ENCODE measurements at regions not wholly inside any gene's neighbourhood (a gene's known extent, or its start where the extent isn't known, plus 50 kb on each side); places are given as distances from the start of the nearest gene placed in this dataset.

- intact Hi-C loops (cut with micrococcal nuclease): no loop called here
These were observed 304.0 kb downstream of the NR2F1-AS1 start for GRCh38 chr5:93277051-93277450.

DNA sequence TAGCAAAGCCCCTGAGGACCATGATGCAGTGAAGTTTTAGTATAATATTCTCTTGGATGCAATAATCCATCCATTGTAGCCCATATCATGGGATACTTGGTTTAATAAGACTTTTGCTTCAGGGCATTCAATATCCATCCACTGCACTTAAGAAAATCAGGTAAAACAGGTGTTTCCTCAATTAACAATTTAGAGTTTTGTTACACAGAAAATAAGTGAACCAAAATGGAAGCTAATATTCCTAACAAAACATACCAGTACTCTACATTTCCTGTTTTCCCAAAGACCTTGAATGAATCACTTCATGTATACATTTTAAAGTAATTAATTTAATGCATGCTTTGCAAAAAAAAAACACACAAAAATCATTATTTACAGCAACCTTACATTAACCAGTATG lies 305.6 kb downstream of the NR2F1-AS1 start:
- intact Hi-C loops (cut with micrococcal nuclease): no loop called here

DNA sequence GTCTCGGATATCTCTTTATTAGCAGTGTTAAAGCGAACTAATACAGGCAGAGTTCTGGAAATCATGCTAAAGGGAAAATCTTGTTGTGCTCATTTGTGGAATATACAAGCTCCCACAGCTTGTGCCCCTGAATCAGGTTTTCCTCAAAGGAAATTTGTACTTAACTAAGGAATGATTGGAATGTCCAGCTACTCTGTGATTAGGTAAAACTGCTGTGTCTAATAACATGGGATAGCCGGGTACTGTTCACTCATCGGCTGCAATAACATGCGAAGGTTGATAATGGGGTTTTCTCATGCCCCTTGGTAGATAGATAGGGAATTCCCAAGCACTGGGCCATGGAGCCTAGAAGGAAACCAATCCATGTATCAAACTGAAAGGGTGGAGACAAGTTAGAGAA lies 306.7 kb downstream of the NR2F1-AS1 start:
- intact Hi-C loops (cut with micrococcal nuclease): no loop called here

DNA sequence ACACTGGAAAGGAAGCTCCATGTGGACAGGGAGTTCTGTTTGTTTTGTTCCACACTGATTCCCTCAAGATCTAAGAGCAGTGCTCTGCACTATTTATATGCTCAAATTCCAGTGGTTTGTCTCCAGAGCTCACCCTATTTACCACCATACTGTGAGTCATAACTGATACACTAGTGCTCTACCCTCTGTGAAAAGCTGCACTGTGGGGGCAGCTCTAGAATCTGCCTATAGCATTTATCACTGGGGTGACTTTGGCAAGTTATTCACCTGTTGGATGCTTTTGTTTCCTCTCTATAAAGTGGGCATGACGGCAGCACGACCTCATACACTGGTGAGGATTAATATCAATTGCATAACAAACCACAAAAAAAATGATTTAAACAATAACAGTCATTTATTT lies 307.8 kb downstream of the NR2F1-AS1 start:
- intact Hi-C loops (cut with micrococcal nuclease): no loop called here

GRCh38 chr5:93272108-93272507 lies 308.9 kb downstream of the NR2F1-AS1 start:
- intact Hi-C loops (cut with micrococcal nuclease): no loop called here

- intact Hi-C loops (cut with micrococcal nuclease): no loop called here
These were observed 313.3 kb downstream of the NR2F1-AS1 start for GRCh38 chr5:93267736-93268135.

GRCh38 chr5:93267276-93267675 lies 313.7 kb downstream of the NR2F1-AS1 start:
- intact Hi-C loops (cut with micrococcal nuclease): no loop called here

GRCh38 chr5:93257616-93258015 lies 323.4 kb downstream of the NR2F1-AS1 start:
- intact Hi-C loops (cut with micrococcal nuclease): no loop called here

- intact Hi-C loops (cut with micrococcal nuclease): no loop called here
These were observed 325.2 kb downstream of the NR2F1-AS1 start for GRCh38 chr5:93255796-93256195.

GRCh38 chr5:93252165-93252564 lies 328.9 kb downstream of the NR2F1-AS1 start:
- intact Hi-C loops (cut with micrococcal nuclease): no loop called here

- intact Hi-C loops (cut with micrococcal nuclease): no loop called here
These were observed 329.7 kb downstream of the NR2F1-AS1 start for GRCh38 chr5:93251347-93251746.

- intact Hi-C loops (cut with micrococcal nuclease): no loop called here
These were observed 330.6 kb downstream of the NR2F1-AS1 start for GRCh38 chr5:93250424-93250823.

DNA sequence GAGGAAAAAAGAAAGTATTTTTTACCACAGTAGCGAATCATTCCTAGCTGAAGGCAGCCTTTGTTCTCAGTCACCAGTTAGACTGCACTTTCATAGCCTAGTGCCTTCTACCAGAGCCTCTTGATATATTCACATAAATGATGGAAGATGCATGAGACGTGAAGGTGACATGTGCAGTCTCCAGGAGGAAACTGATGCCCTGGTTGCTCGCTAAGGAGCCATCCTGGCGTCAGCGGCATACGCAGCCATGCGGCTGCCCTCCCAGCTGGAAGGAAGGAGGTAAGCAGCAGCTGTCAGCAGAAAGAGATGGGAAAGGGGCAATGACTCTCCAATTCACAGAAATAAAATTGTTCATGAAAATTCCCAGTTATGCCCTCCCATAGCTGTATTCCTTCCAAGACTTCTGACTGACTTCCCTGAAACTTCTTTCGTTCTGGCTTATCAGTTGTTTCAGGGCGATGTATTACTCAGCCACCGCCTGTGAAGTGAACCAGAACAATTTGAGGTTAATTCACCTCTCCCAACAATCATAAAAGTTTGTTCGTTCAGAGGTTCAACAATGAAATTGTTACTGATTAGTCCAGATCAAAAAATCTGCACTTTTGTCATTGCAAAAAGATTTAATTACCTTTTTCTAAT lies 331.2 kb downstream of the NR2F1-AS1 start:
- intact Hi-C loops (cut with micrococcal nuclease): no loop called here

GRCh38 chr5:93247105-93247504 lies 333.9 kb downstream of the NR2F1-AS1 start:
- intact Hi-C loops (cut with micrococcal nuclease): no loop called here

- intact Hi-C loops (cut with micrococcal nuclease): no loop called here
These were observed 334.7 kb downstream of the NR2F1-AS1 start for GRCh38 chr5:93246090-93246855.

DNA sequence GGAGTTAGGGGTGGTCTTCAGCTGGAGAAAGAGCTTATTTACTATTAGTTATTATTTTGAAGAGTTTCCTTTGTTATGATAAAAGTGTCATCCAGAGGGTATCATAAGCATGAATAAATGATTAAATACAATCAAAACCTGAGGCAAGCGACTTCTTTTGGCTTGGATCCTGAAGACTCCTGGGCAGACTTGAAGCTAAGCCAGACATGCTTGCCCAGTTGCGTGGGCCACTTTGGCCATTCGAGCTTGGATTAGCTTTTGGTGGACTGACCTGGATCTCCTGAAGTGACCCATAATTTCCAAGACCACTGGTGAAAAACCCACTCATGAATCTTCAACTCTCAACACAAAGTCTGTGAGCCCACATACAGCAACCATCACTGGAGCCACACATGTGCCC lies 335.8 kb downstream of the NR2F1-AS1 start:
- intact Hi-C loops (cut with micrococcal nuclease): no loop called here

GRCh38 chr5:93243481-93243880 lies 337.5 kb downstream of the NR2F1-AS1 start:
- intact Hi-C loops (cut with micrococcal nuclease): no loop called here

GRCh38 chr5:93240228-93240834 lies 340.7 kb downstream of the NR2F1-AS1 start:
- intact Hi-C loops (cut with micrococcal nuclease): no loop called here

DNA sequence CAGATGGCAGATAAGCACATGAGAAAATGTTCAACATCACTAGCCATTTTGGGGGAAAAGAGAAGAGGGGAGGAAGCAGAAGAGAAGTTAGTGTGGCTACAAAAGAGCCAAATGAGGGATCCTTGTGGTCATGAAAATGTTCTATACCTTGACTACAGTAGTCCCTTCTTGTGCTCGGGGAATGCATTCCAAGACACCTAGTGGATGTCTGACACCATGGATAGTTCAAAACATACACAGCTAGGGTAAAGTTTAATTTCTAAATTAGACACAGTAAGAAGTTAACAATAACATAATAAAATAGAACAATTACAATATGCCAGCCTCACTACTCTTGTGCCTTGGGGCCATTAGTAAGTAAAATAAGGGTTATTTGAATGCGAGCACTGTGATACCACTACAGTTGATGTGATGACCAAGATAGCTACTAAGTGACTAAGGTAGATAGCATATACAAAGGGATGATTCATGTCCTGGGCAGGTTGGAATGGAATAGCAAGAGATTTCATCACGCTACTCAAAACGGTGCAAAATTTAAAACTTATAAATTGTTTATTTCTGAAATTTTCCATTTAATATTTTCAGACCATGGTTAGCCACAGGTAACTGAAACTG lies 344.1 kb downstream of the NR2F1-AS1 start:
- intact Hi-C loops (cut with micrococcal nuclease): no loop called here

- intact Hi-C loops (cut with micrococcal nuclease): no loop called here
These were observed 345.3 kb downstream of the NR2F1-AS1 start for GRCh38 chr5:93235761-93236160.

GRCh38 chr5:93226202-93226735 lies 354.8 kb downstream of the NR2F1-AS1 start:
- intact Hi-C loops (cut with micrococcal nuclease): no loop called here

GRCh38 chr5:93225748-93226147 lies 355.3 kb downstream of the NR2F1-AS1 start:
- intact Hi-C loops (cut with micrococcal nuclease): no loop called here
